ENCODE measurements at regions not wholly inside any gene's neighbourhood (a gene's known extent, or its start where the extent isn't known, plus 50 kb on each side); places are given as distances from the start of the nearest gene placed in this dataset.
A peak's percentile ranks its signal among the peaks of the same experiment; 100 is the strongest.

DNA sequence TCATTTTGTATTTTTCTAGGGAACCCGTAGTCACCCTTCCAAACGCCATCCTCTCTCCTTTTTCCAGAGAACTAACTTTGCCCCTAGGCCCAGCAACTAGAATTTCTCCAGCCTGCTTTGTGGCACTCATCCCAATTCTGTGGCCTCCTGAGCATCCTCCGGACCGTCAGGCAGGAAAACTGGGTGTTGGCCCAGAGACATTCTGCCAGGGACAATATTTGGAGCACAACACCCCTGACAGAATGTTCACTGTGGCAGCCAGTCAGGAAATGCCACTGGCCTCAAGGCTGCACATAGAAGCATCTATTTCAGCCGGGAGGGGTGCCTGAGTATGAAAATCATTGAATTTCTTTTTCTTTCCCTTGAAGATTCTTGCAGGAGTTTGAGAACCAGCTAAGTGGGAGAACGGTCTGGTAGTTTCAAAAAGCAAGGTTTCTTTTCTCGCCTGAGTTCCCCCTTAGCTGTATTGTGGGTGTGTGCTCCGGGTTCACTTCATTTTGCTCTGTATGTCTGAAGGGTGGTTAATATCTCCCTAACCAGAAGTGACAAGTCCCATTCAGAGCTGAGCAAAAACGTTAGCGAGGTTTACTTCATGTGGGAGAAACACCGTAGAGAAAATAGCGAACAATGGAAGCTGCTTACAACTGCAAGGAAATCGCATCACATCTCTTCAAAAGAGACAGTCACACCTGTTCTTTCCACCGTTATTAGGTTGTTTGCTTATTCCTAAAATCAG lies 108.1 kb upstream of the TPM1 start:
- TF ChIP-seq, protein P1, sequence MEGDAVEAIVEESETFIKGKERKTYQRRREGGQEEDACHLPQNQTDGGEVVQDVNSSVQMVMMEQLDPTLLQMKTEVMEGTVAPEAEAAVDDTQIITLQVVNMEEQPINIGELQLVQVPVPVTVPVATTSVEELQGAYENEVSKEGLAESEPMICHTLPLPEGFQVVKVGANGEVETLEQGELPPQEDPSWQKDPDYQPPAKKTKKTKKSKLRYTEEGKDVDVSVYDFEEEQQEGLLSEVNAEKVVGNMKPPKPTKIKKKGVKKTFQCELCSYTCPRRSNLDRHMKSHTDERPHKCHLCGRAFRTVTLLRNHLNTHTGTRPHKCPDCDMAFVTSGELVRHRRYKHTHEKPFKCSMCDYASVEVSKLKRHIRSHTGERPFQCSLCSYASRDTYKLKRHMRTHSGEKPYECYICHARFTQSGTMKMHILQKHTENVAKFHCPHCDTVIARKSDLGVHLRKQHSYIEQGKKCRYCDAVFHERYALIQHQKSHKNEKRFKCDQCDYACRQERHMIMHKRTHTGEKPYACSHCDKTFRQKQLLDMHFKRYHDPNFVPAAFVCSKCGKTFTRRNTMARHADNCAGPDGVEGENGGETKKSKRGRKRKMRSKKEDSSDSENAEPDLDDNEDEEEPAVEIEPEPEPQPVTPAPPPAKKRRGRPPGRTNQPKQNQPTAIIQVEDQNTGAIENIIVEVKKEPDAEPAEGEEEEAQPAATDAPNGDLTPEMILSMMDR (IDR thresholded peaks at IDR 0.05; ENCODE audit: low read depth, low read length), result no peak
- Histone ChIP-seq H3K36me3 (no peaks in the 10 kb centered on the region), H3K9me3 (ENCODE audit: severe bottlenecking) (no peaks in the 10 kb centered on the region), H3K27ac (no peak overlapping the region), H3K27me3 (ENCODE audit: insufficient read depth, low read depth, severe bottlenecking) (no peaks in the 10 kb centered on the region), H3K4me3 (ENCODE audit: low read depth, low read length) (no peak overlapping the region)
- DNase-seq, result no peak

DNA sequence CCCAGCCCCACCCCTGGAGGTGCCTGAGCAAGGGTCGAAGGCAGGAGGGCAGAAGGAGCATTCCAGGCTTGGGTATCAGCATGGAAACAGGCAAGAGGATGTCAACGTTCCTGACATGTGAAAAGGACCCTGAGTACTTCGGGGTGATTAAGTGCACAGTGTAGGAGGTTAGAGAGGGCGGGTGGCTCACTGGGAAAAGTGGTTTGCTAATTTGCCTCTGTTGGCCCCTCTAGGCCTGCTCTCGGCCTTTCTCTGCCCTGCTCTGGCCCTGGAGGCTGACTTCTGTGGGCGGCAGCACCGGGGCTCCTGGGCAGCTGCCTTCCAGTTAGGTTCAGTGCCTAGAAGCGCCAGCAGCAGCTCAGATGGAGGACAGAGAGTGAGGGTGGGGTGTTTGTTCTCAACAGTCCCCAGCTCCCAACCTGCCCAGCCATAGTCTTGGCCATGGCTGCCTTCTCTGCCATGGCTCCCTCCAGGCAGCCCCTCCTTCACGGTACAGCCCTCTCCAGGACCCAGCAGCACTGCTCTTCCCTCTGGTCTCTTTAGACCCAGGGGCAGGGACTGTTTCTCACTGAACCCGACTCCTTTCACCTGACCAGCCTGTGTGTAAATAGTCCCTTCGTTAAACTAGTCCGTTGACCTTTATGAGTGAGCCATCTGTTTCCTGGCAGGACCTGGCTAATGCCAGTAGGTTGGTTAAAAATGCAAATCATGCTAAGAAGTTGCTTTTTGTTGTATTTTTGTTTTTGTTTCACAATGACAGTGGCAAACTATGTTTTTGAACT lies 107.1 kb upstream of the TPM1 start:
- H3K9me3 ChIP-seq (ENCODE audit: severe bottlenecking), result no peaks in the 10 kb centered on the region
- H3K36me3 ChIP-seq, result no peaks in the 10 kb centered on the region
- DNase-seq, result no peak
- H3K27ac ChIP-seq, result no peak overlapping the region
- no peak overlapping the region for H3K4me3 ChIP-seq (ENCODE audit: low read depth, low read length)
- no peaks in the 10 kb centered on the region for H3K27me3 ChIP-seq (ENCODE audit: insufficient read depth, low read depth, severe bottlenecking)
- TF ChIP-seq, protein P1 (IDR thresholded peaks at IDR 0.05; ENCODE audit: low read depth, low read length), result no peak

DNA sequence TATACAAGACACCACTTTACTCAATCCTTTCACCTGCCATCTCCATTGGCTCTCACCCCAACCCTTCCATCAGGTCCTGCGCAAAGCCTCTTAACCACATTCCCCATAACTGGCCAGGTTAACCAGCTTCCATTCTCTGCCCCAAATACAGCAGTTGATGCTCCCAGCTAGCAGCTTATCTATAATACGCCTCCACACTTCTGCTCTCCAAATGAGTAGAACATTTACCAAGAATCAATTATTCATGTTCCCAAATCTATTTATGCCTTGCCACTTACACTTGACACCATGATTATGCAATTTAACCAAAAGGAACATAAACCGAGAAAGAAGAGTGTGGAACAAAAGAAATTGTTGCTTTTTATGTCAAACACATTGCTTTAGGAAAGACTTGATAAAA lies 103.7 kb upstream of the TPM1 start:
- no peak for DNase-seq
- no peak overlapping the region for H3K27ac ChIP-seq
- TF ChIP-seq, protein P1 (IDR thresholded peaks at IDR 0.05; ENCODE audit: low read depth, low read length), result no peak
- no peaks in the 10 kb centered on the region for H3K27me3 ChIP-seq (ENCODE audit: insufficient read depth, low read depth, severe bottlenecking)
- H3K36me3 ChIP-seq, result no peaks in the 10 kb centered on the region
- no peaks in the 10 kb centered on the region for H3K9me3 ChIP-seq (ENCODE audit: severe bottlenecking)
- H3K4me3 ChIP-seq (ENCODE audit: low read depth, low read length), result no peak overlapping the region

DNA sequence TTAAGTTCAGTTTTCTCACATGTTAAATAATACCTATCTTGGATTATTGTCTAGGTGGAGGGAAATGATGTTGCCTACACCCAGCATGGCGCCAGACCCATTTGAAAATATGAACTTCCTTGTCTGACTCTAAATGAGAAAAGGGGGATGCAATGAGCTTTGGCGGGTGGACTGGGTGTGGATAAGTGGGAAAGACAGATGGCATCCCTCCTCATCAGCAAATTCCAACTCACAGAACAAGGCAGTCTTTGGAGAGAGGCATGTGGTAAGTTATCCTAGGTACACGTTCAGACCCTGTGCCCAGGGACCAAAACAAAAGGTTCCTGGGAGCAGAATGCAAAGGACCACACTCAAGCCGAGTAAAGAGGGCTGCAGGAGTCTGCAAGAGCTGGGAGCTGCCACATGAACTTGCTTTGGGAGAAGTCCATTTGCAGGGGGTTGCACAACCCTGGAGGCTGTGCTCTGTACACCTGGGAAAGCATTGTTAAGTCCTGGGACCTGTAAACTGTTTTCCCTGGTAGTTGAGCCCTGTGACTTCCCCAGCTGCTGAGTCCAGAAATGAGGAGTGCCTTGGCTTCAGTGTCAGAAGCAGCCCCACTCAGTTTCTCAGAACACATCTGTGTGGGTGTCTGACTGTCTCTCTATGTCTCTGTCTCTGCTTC lies 102.3 kb upstream of the TPM1 start:
- TF ChIP-seq, protein P1 (IDR thresholded peaks at IDR 0.05; ENCODE audit: low read depth, low read length), result no peak
- Histone ChIP-seq H3K36me3 (no peaks in the 10 kb centered on the region), H3K4me3 (ENCODE audit: low read depth, low read length) (no peak overlapping the region), H3K27me3 (ENCODE audit: insufficient read depth, low read depth, severe bottlenecking) (no peaks in the 10 kb centered on the region), H3K27ac (no peak overlapping the region; the same call in 1 of the 2 replicates), H3K9me3 (ENCODE audit: severe bottlenecking) (no peaks in the 10 kb centered on the region)
- no peak for DNase-seq

DNA sequence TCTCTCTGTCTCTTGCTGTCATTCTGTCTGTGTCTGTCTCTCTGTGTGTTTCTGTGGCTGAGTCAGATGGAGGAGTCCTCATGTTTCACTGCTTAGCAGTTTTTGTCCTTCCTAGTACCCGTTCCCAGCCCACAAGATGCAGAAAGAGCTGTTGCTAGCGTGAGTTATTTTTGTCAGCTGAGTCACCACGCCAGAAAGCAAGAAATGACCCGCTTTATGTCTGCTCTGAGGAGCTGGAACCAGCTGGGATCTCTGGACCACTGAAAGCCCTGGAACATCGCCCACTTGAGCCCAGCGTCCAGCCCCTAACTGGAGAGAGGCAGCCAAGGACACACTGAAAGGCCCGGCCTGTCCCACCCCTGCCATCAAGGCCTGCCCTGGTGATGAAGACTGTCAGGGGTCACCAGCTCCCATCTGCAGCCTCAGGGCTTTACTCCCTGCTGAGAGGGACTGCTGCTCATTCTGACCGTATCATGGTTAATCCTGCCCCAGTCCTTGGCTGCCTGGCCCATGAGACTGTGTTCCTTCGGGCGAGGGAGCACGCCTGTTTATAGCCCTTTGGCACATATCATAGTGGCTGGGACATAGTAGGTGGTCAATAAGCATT lies 101.7 kb upstream of the TPM1 start:
- Histone ChIP-seq H3K36me3 (no peaks in the 10 kb centered on the region), H3K27me3 (ENCODE audit: insufficient read depth, low read depth, severe bottlenecking) (no peaks in the 10 kb centered on the region), H3K27ac (no peak overlapping the region; the same call in 1 of the 2 replicates), H3K4me3 (ENCODE audit: low read depth, low read length) (no peak overlapping the region), H3K9me3 (ENCODE audit: severe bottlenecking) (no peaks in the 10 kb centered on the region)
- DNase-seq, result peak; percentile 68
- TF ChIP-seq, protein P1 (IDR thresholded peaks at IDR 0.05; ENCODE audit: low read depth, low read length), result no peak

Data from WERI-Rb-1 (cell line).